CD14-positive monocyte (primary cell): ENCODE measurements at regions not wholly inside any gene's neighbourhood (a gene's known extent, or its start where the extent isn't known, plus 50 kb on each side); places are given as distances from the start of the nearest gene placed in this dataset. TPM values are rescaled to one million over a fixed set of nuclear protein-coding genes. Genes with fewer than 3 reads are reported as not detected.

Experiments
- DNase-seq, 3 donors: peaks; one replicate each; pipeline ENCODE4 v3.0.0-alpha.2; 2011 to 2022
- H2AFZ ChIP-seq: 2 replicates; pipeline ENCODE4 v1.6.0; 2012; ENCODE audit warnings: mild to moderate bottlenecking, low read depth, low read length, inconsistent platforms; ENCODE audit not compliant: insufficient read depth, poor library complexity, severe bottlenecking
- H3K27ac ChIP-seq, 2 donors: 1 replicate in 1 of 2; 2 replicates in 1 of 2; pipeline ENCODE4 v1.5.1; 2012 to 2013; ENCODE audit warnings: low read length in 2 of 2, control low read depth in 1 of 2, inconsistent platforms in 1 of 2, low read depth in 1 of 2, mild to moderate bottlenecking in 1 of 2
- H3K27me3 ChIP-seq, 2 donors: one replicate each; pipeline versions ENCODE4 v1.6.0 to v1.6.1; 2011 to 2013; ENCODE audit warnings: low read length in 2 of 2; ENCODE audit not compliant: control insufficient read depth in 2 of 2, insufficient read depth in 2 of 2
- H3K36me3 ChIP-seq, 2 donors: replicated peaks in 1 of 2; 1 replicate in 1 of 2; 2 replicates in 1 of 2; pipeline versions ENCODE4 v1.5.1 to v1.6.1; 2012 to 2013; ENCODE audit warnings: low read length in 2 of 2, control low read depth in 1 of 2, inconsistent platforms in 1 of 2, mild to moderate bottlenecking in 1 of 2; ENCODE audit not compliant: insufficient read depth in 2 of 2, control insufficient read depth in 1 of 2
- H3K4me1 ChIP-seq, 2 donors: 1 replicate in 1 of 2; 2 replicates in 1 of 2; pipeline versions ENCODE4 v1.5.1 to v1.6.1; 2012 to 2013; ENCODE audit warnings: low read length in 2 of 2, control low read depth in 1 of 2, inconsistent platforms in 1 of 2, mild to moderate bottlenecking in 1 of 2, moderate library complexity in 1 of 2; ENCODE audit not compliant: insufficient read depth in 2 of 2, control insufficient read depth in 1 of 2
- H3K4me2 ChIP-seq: replicated peaks from 2 replicates; pipeline ENCODE3; 2012; ENCODE audit warnings: low read length, moderate library complexity, mild to moderate bottlenecking; ENCODE audit not compliant: poor library complexity, severe bottlenecking; ENCODE audit errors: extremely low read depth
- H3K4me3 ChIP-seq, 3 experiments: fragments of 200-600 bp in 1 of 3; sonication (generic) in 1 of 3; replicated peaks in 1 of 3; 1 replicate in 2 of 3; 2 replicates in 1 of 3; pipeline ENCODE4 v1.5.1; 2011 to 2013; ENCODE audit warnings: low read length in 3 of 3, mild to moderate bottlenecking in 3 of 3, control low read depth in 2 of 3, low read depth in 2 of 3, inconsistent platforms in 1 of 3, moderate library complexity in 1 of 3
- H3K79me2 ChIP-seq: 2 replicates; pipeline ENCODE4 v1.6.0; 2012; ENCODE audit warnings: mild to moderate bottlenecking, control low read depth, inconsistent platforms, low read length, moderate library complexity; ENCODE audit not compliant: insufficient read depth
- H3K9ac ChIP-seq: 2 replicates; pipeline ENCODE4 v1.6.0; 2017; ENCODE audit warnings: low read length, mild to moderate bottlenecking; ENCODE audit not compliant: insufficient read depth, poor library complexity, severe bottlenecking
- H3K9me3 ChIP-seq, 2 donors: replicated peaks in 1 of 2; 1 replicate in 1 of 2; 2 replicates in 1 of 2; pipeline versions ENCODE4 v1.5.1 to v1.6.1; 2012 to 2013; ENCODE audit warnings: low read length in 2 of 2, control low read depth in 1 of 2; ENCODE audit not compliant: control insufficient read depth in 1 of 2, insufficient read depth in 1 of 2
- H4K20me1 ChIP-seq: 2 replicates; pipeline ENCODE4 v1.6.0; 2012; ENCODE audit warnings: mild to moderate bottlenecking, low read length, control low read depth, moderate library complexity; ENCODE audit not compliant: insufficient read depth
- H3K27ac Mint-ChIP-seq, 7 donors: one replicate each; pipeline ENCODE4 v1.8.0; 2020; ENCODE audit warnings: mild to moderate bottlenecking in 7 of 7, mixed read lengths in 7 of 7, moderate library complexity in 6 of 7, inconsistent platforms in 2 of 7
- H3K27me3 Mint-ChIP-seq, 3 donors: one replicate each; pipeline ENCODE4 v1.8.0; 2021 to 2022; ENCODE audit warnings: low read depth in 3 of 3, mild to moderate bottlenecking in 3 of 3, mixed read lengths in 3 of 3, moderate library complexity in 3 of 3, inconsistent platforms in 1 of 3
- H3K36me3 Mint-ChIP-seq, 2 donors: one replicate each; pipeline ENCODE4 v1.8.0; 2020; ENCODE audit warnings: mixed read lengths in 2 of 2, inconsistent platforms in 1 of 2, mild to moderate bottlenecking in 1 of 2
- H3K4me1 Mint-ChIP-seq: one replicate; pipeline ENCODE4 v1.8.0; 2020; ENCODE audit warnings: mild to moderate bottlenecking, mixed read lengths
- H3K4me3 Mint-ChIP-seq, 2 donors: one replicate each; pipeline ENCODE4 v1.8.0; 2020; ENCODE audit warnings: mild to moderate bottlenecking in 2 of 2, mixed read lengths in 2 of 2, moderate library complexity in 1 of 2
- H3K9me3 Mint-ChIP-seq, 7 donors: one replicate each; pipeline ENCODE4 v1.8.0; 2020 to 2022; ENCODE audit warnings: mixed read lengths in 7 of 7, mild to moderate bottlenecking in 6 of 7, moderate library complexity in 6 of 7, inconsistent platforms in 2 of 7
- CTCF ChIP-seq: fragments of 200-600 bp; IDR thresholded peaks from one replicate; pipeline ENCODE4 v1.8.0; 2022; ENCODE audit warnings: antibody characterized with exemption, mild to moderate bottlenecking
- WGBS: methylation state at CpG from one replicate; pipeline ENCODE4 v1.1.5; 2013; ENCODE audit warnings: missing lambda C conversion rate; ENCODE audit not compliant: insufficient coverage; 5-methylcytosine and 5-hydroxymethylcytosine counted together
- intact Hi-C, 2 donors: fragments of 100-400 bp; cut with micrococcal nuclease; formaldehyde crosslinking; loops; one replicate each; pipeline versions ENCODE4 v1.15.0 to v1.15.1; 2023
- small RNA-seq: library from RNA; depleted of rRNA; stranded (forward); fragments of <200 nt; gene quantifications from one replicate; pipeline ENCODE3, GENCODE V24; 2012; ENCODE audit warnings: low read depth; ENCODE audit not compliant: insufficient read length

GRCh38 chr22:27695925-27696324 lies 105.6 kb downstream of the MN1 start:
- Mint-ChIP-seq H3K9me3 (peaks cover 8 to 16% (median 13%) of the 10 kb centered on the region in 7 donors), H3K4me1 (no peaks in the 10 kb centered on the region), H3K27ac (no peak overlapping the region), H3K36me3 (no peaks in the 10 kb centered on the region), H3K4me3 (no peak overlapping the region), H3K27me3 (peaks cover 2 to 3% (median 2%) of the 10 kb centered on the region in 3 donors)
- no peak overlapping the region for H3K4me2 ChIP-seq
- H3K9me3 ChIP-seq: peaks cover 9 to 15% of the 10 kb centered on the region in 2 donors
- no peaks in the 10 kb centered on the region for H3K4me1 ChIP-seq
- no peaks in the 10 kb centered on the region for H3K36me3 ChIP-seq
- intact Hi-C loops: loop anchor here in 1 of 2 donors (2.0 to 10.0 kb wide), 2 partner anchors 33 to 109 kb away; partner anchors contain the start of gene MN1
- DNase-seq: no peak
- H3K79me2 ChIP-seq: no peaks in the 10 kb centered on the region
- H2AFZ ChIP-seq: no peak overlapping the region
- TF ChIP-seq CTCF: no peak
- H3K9ac ChIP-seq: no peak overlapping the region
- H4K20me1 ChIP-seq: no peaks in the 10 kb centered on the region
- H3K27ac ChIP-seq: no peak overlapping the region
- 95% methylated on average over 2 of the region's 3 CpGs for WGBS
- no peak overlapping the region for H3K4me3 ChIP-seq
- no peaks in the 10 kb centered on the region for H3K27me3 ChIP-seq

- no peaks in the 10 kb centered on the region for H3K36me3 Mint-ChIP-seq
- no peak for DNase-seq
- H3K4me2 ChIP-seq: no peak overlapping the region
- H2AFZ ChIP-seq: no peak overlapping the region
- WGBS: 82% methylated on average over 6 of the region's 8 CpGs
- no peaks in the 10 kb centered on the region for H3K4me1 Mint-ChIP-seq
- H3K4me1 ChIP-seq: no peaks in the 10 kb centered on the region
- peaks cover 2 to 3% (median 2%) of the 10 kb centered on the region in 3 donors for H3K27me3 Mint-ChIP-seq
- no peaks in the 10 kb centered on the region for H4K20me1 ChIP-seq
- intact Hi-C loops: loop anchor here in 1 of 2 donors (10.0 kb wide), 1 partner anchor 107 kb away; the partner anchor contains the start of gene MN1
- H3K27ac Mint-ChIP-seq: peak overlapping the region in 1 of 7 donors; percentile 33
- H3K79me2 ChIP-seq: no peaks in the 10 kb centered on the region
- H3K4me3 Mint-ChIP-seq: no peak overlapping the region
- no peak overlapping the region for H3K27ac ChIP-seq
- no peak for TF ChIP-seq CTCF
- peaks cover 10 to 27% (median 17%) of the 10 kb centered on the region in 7 donors for H3K9me3 Mint-ChIP-seq
- H3K9ac ChIP-seq: no peak overlapping the region
- no peaks in the 10 kb centered on the region for H3K27me3 ChIP-seq
- peaks cover 9 to 23% of the 10 kb centered on the region in 2 donors for H3K9me3 ChIP-seq
- H3K36me3 ChIP-seq: no peaks in the 10 kb centered on the region
- no peak overlapping the region for H3K4me3 ChIP-seq
Observed at GRCh38 chr22:27697888-27698287, 103.7 kb downstream of the MN1 start.

Small RNAs in the stretch of these regions (small RNA-seq; reads per million reads assigned to genes)
- gene RNU6-1066P: not detected
